ENCODE measurements at regions not wholly inside any gene's neighbourhood (a gene's known extent, or its start where the extent isn't known, plus 50 kb on each side); places are given as distances from the start of the nearest gene placed in this dataset.

GRCh38 chr2:150587547-150588505 is 100.4 kb upstream of the RND3 start:
- DNase-seq (ENCODE audit: low spot score): no peak

GRCh38 chr2:150586858-150587257 is 99.4 kb upstream of the RND3 start:
- peak; percentile 48 for DNase-seq (ENCODE audit: low spot score)

- no peak for DNase-seq (ENCODE audit: low spot score)
Observed at GRCh38 chr2:150585221-150585971, 97.9 kb upstream of the RND3 start.

- no peak for DNase-seq (ENCODE audit: low spot score)
Observed at GRCh38 chr2:150584081-150584480, 96.6 kb upstream of the RND3 start.

- DNase-seq (ENCODE audit: low spot score): no peak
Observed at GRCh38 chr2:150581717-150582472, 94.4 kb upstream of the RND3 start.

GRCh38 chr2:150578481-150578880 is 91.0 kb upstream of the RND3 start:
- DNase-seq (ENCODE audit: low spot score): no peak

GRCh38 chr2:150575861-150576260 is 88.4 kb upstream of the RND3 start:
- no peak for DNase-seq (ENCODE audit: low spot score)

- no peak for DNase-seq (ENCODE audit: low spot score)
Observed at GRCh38 chr2:150572961-150573395, 85.5 kb upstream of the RND3 start.

GRCh38 chr2:150572194-150572766 is 84.8 kb upstream of the RND3 start:
- DNase-seq (ENCODE audit: low spot score): no peak

GRCh38 chr2:150571121-150571520 is 83.7 kb upstream of the RND3 start:
- no peak for DNase-seq (ENCODE audit: low spot score)

- DNase-seq (ENCODE audit: low spot score): peak; percentile 88
Observed at GRCh38 chr2:150570712-150571111, 83.2 kb upstream of the RND3 start.

GRCh38 chr2:150569761-150570160 is 82.3 kb upstream of the RND3 start:
- DNase-seq (ENCODE audit: low spot score): no peak

GRCh38 chr2:150567771-150568301 is 80.4 kb upstream of the RND3 start:
- DNase-seq (ENCODE audit: low spot score): no peak

GRCh38 chr2:150566289-150566688 is 78.8 kb upstream of the RND3 start:
- DNase-seq (ENCODE audit: low spot score): no peak

GRCh38 chr2:150561076-150561475 is 73.6 kb upstream of the RND3 start:
- DNase-seq (ENCODE audit: low spot score): no peak

GRCh38 chr2:150557020-150557600 is 69.6 kb upstream of the RND3 start:
- no peak for DNase-seq (ENCODE audit: low spot score)

- DNase-seq (ENCODE audit: low spot score): no peak
Observed at GRCh38 chr2:150555611-150556356, 68.3 kb upstream of the RND3 start.

GRCh38 chr2:150554046-150554445 is 66.6 kb upstream of the RND3 start:
- no peak for DNase-seq (ENCODE audit: low spot score)

GRCh38 chr2:150552041-150552820 is 64.8 kb upstream of the RND3 start:
- DNase-seq (ENCODE audit: low spot score): no peak

- no peak for DNase-seq (ENCODE audit: low spot score)
Observed at GRCh38 chr2:150549381-150549780, 61.9 kb upstream of the RND3 start.

Measured in A172 (cell line).